ENCODE measurements at regions not wholly inside any gene's neighbourhood (a gene's known extent, or its start where the extent isn't known, plus 50 kb on each side); places are given as distances from the start of the nearest gene placed in this dataset.

DNA sequence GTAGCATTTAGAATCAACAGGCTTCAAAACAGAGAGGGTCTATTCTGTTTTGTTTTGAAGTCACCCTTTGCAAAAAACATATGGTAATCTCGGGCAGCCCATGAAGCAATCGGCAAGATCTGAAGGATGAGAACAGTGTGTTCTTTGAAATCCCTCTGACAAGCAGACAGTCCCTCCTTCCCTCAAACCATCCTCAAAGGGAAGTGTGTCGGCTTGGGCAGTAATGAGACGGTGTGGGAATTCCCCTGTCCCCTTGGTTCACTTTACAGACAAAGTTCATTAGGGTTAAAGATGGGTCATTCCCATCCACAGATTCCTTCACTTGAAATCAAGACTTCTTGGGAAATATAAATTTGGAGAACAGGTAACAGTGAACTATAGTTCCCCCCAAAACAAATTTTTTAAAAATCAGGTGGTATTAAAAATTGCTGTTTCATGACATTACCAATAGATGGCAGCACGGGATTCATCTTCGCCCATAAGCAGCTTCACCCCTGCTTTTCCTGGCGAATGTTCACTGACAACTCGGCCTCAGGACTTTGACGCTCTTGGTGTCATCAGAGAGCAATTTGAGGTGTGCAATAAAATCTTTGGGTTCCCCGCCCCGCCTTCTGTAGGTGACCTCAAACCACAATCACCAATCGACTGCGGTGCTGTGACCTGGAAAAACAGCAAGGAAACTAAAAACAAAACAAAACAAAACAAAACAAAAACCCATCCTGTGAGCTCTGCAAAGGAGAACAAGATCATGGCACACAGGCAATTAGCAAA is 159.3 kb upstream of the TNFAIP3 start (continued):
- TF ChIP-seq, protein P1, sequence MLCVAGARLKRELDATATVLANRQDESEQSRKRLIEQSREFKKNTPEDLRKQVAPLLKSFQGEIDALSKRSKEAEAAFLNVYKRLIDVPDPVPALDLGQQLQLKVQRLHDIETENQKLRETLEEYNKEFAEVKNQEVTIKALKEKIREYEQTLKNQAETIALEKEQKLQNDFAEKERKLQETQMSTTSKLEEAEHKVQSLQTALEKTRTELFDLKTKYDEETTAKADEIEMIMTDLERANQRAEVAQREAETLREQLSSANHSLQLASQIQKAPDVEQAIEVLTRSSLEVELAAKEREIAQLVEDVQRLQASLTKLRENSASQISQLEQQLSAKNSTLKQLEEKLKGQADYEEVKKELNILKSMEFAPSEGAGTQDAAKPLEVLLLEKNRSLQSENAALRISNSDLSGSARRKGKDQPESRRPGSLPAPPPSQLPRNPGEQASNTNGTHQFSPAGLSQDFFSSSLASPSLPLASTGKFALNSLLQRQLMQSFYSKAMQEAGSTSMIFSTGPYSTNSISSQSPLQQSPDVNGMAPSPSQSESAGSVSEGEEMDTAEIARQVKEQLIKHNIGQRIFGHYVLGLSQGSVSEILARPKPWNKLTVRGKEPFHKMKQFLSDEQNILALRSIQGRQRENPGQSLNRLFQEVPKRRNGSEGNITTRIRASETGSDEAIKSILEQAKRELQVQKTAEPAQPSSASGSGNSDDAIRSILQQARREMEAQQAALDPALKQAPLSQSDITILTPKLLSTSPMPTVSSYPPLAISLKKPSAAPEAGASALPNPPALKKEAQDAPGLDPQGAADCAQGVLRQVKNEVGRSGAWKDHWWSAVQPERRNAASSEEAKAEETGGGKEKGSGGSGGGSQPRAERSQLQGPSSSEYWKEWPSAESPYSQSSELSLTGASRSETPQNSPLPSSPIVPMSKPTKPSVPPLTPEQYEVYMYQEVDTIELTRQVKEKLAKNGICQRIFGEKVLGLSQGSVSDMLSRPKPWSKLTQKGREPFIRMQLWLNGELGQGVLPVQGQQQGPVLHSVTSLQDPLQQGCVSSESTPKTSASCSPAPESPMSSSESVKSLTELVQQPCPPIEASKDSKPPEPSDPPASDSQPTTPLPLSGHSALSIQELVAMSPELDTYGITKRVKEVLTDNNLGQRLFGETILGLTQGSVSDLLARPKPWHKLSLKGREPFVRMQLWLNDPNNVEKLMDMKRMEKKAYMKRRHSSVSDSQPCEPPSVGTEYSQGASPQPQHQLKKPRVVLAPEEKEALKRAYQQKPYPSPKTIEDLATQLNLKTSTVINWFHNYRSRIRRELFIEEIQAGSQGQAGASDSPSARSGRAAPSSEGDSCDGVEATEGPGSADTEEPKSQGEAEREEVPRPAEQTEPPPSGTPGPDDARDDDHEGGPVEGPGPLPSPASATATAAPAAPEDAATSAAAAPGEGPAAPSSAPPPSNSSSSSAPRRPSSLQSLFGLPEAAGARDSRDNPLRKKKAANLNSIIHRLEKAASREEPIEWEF (IDR thresholded peaks at IDR 0.05; ENCODE audit: insufficient replicate concordance, low read depth, low read length): no peak
- TF ChIP-seq STAT3 (IDR thresholded peaks at IDR 0.05; ENCODE audit: low read depth, low read length) (no peak), PAX5 (IDR thresholded peaks at IDR 0.05; ENCODE audit: borderline replicate concordance, low read depth, low read length) (0 out of 2 replicates have a peak, but pooled peaks have one; percentile 24), TARDBP (IDR thresholded peaks at IDR 0.05; ENCODE audit: borderline replicate concordance) (peak; percentile 43; the same call in 1 of the 2 replicates), RCOR1 (conservative IDR thresholded peaks at IDR 0.05; ENCODE audit: low read depth, low read length) (no peak), POLR2AphosphoS5 (IDR thresholded peaks at IDR 0.05; ENCODE audit: low read length) (no peak), E2F4 (IDR thresholded peaks at IDR 0.05; ENCODE audit: low read depth, low read length) (no peak), POU2F2 (IDR thresholded peaks at IDR 0.05; ENCODE audit: borderline replicate concordance, low read depth, low read length) (0 out of 3 replicates have a peak, but pooled peaks have one; percentile 13), POLR2A (IDR thresholded peaks at IDR 0.05; ENCODE audit: low read depth, low read length) (no peak), BMI1 (IDR thresholded peaks at IDR 0.05; ENCODE audit: borderline replicate concordance) (peak; percentile 18; the same call in 1 of the 2 replicates), PAX8 (IDR thresholded peaks at IDR 0.05) (no peak), LARP7 (IDR thresholded peaks at IDR 0.05) (no peak), FOXM1 (IDR thresholded peaks at IDR 0.05; ENCODE audit: low read depth, low read length) (peak; percentile 86), USF1 (IDR thresholded peaks at IDR 0.05; ENCODE audit: borderline replicate concordance, extremely low read length, insufficient read depth, low read depth, low read length) (no peak), CREB1 (IDR thresholded peaks at IDR 0.05; ENCODE audit: low read depth) (peak; percentile 92), ZNF217 (IDR thresholded peaks at IDR 0.05) (no peak), CHD2 (IDR thresholded peaks at IDR 0.05; ENCODE audit: borderline replicate concordance, low read depth, low read length) (no peak), HDAC2 (IDR thresholded peaks at IDR 0.05) (no peak), ATF7 (IDR thresholded peaks at IDR 0.05; ENCODE audit: low read depth) (peak; percentile 81), RFX5 (IDR thresholded peaks at IDR 0.05; ENCODE audit: low read depth, low read length) (no peak), ZNF622 (IDR thresholded peaks at IDR 0.05) (no peak)
- TF ChIP-seq, protein P2, sequence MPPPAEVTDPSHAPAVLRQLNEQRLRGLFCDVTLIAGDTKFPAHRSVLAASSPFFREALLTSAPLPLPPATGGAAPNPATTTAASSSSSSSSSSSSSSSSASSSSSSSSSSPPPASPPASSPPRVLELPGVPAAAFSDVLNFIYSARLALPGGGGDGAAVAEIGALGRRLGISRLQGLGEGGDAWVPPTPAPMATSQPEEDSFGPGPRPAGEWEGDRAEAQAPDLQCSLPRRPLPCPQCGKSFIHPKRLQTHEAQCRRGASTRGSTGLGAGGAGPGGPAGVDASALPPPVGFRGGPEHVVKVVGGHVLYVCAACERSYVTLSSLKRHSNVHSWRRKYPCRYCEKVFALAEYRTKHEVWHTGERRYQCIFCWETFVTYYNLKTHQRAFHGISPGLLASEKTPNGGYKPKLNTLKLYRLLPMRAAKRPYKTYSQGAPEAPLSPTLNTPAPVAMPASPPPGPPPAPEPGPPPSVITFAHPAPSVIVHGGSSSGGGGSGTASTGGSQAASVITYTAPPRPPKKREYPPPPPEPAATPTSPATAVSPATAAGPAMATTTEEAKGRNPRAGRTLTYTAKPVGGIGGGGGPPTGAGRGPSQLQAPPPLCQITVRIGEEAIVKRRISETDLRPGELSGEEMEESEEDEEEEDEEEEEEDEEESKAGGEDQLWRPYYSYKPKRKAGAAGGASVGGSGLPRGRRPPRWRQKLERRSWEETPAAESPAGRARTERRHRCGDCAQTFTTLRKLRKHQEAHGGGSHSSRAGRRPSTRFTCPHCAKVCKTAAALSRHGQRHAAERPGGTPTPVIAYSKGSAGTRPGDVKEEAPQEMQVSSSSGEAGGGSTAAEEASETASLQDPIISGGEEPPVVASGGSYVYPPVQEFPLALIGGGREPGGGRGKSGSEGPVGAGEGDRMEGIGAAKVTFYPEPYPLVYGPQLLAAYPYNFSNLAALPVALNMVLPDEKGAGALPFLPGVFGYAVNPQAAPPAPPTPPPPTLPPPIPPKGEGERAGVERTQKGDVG (CRISPR knock-in tag; IDR thresholded peaks at IDR 0.05): no peak
